K562 (cell line): ENCODE measurements at regions not wholly inside any gene's neighbourhood (a gene's known extent, or its start where the extent isn't known, plus 50 kb on each side); places are given as distances from the start of the nearest gene placed in this dataset.

Experiments
- ATAC-seq: fragments of 200-7000 bp; cut with Tn5 transposase; 3 replicates; pipeline ENCODE4 v1.9.1; 2020; ENCODE audit warnings: moderate library complexity
- BruUV-seq: library from RNA; stranded (reverse); fragments of 400-500 nt; replicated peaks from 2 replicates; lab custom pipeline; 2021; lab: Mats Ljungman, UMichigan
- CTCF ChIA-PET: fragments of 300-600 bp; formaldehyde crosslinking; extraction: SDS; loops from one replicate; lab custom pipeline; 2021; ENCODE audit warnings: low intra/inter-chr PET ratio; lab: Yijun Ruan, JAX
- POLR2A ChIA-PET: fragments of 300-600, 350-650 bp; sonication (Branson Sonifier 250); formaldehyde crosslinking; extraction: SDS; loops from one replicate; lab custom pipeline; 2021; ENCODE audit warnings: antibody characterized with exemption, inconsistent platforms; lab: Yijun Ruan, JAX
- DNase-seq, 4 experiments: peaks; one replicate each; pipeline versions ENCODE4 v3.0.0 to v3.0.0-alpha.2; 2011 to 2018; ENCODE audit warnings: low spot score in 3 of 4, mixed read lengths in 3 of 4; ENCODE audit errors: extremely low read depth in 1 of 4
- FAIRE-seq: peaks from 2 replicates; lab custom pipeline; 2011; peaks lifted over from hg19 to GRCh38; lab: Jason Lieb, UNC
- H2AFZ ChIP-seq: 2 replicates; pipeline ENCODE4 v1.6.0; 2011; ENCODE audit warnings: low read depth, low read length, control low read depth, inconsistent platforms
- H3K27ac ChIP-seq: fragments of 200-600 bp; 3 replicates; pipeline ENCODE4 v1.8.0; 2011; ENCODE audit warnings: low read depth, mild to moderate bottlenecking, control low read depth, inconsistent platforms, low read length, moderate library complexity, mixed read lengths; ENCODE audit errors: extremely low read depth
- H3K27me3 ChIP-seq, 2 experiments: fragments of 300-600 bp in 1 of 2; 2 replicates in 1 of 2; 3 replicates in 1 of 2; pipeline versions ENCODE4 v1.6.0 to v1.8.0; 2011; ENCODE audit warnings: inconsistent platforms in 2 of 2, low read length in 2 of 2, mild to moderate bottlenecking in 1 of 2, mixed read lengths in 1 of 2, moderate library complexity in 1 of 2; ENCODE audit not compliant: control insufficient read depth in 2 of 2, insufficient read depth in 2 of 2
- H3K36me3 ChIP-seq: fragments of 300-600 bp; 3 replicates; pipeline ENCODE4 v1.8.0; 2011; ENCODE audit warnings: mild to moderate bottlenecking, low read length, inconsistent platforms; ENCODE audit not compliant: control insufficient read depth, insufficient read depth
- H3K4me1 ChIP-seq, 2 experiments: fragments of 200-600 bp in 1 of 2; replicated peaks in 1 of 2; 2 replicates in 1 of 2; 3 replicates in 1 of 2; pipeline versions ENCODE4 v1.5.1 to v1.8.0; 2011; ENCODE audit warnings: inconsistent platforms in 2 of 2, low read length in 2 of 2, mild to moderate bottlenecking in 1 of 2, mixed read lengths in 1 of 2, moderate library complexity in 1 of 2; ENCODE audit not compliant: control insufficient read depth in 2 of 2, insufficient read depth in 2 of 2
- H3K4me2 ChIP-seq: 2 replicates; pipeline ENCODE4 v1.6.1; 2011; ENCODE audit warnings: low read length, control low read depth, inconsistent platforms, mixed read lengths; ENCODE audit not compliant: insufficient read depth
- H3K4me3 ChIP-seq: fragments of 200-600 bp; sonication (generic), shearing (Covaris generic); 2 replicates; pipeline ENCODE4 v1.5.1; 2016; ENCODE audit warnings: control low read depth, inconsistent platforms
- H3K79me2 ChIP-seq: fragments of 200-600 bp; 3 replicates; pipeline ENCODE4 v1.8.0; 2011; ENCODE audit warnings: low read length, inconsistent platforms; ENCODE audit not compliant: control insufficient read depth, insufficient read depth
- H3K9ac ChIP-seq, 2 experiments: 2 replicates each; pipeline versions ENCODE4 v1.6.0 to v1.6.1; 2011; ENCODE audit warnings: low read depth in 2 of 2, low read length in 2 of 2, control low read depth in 1 of 2, inconsistent platforms in 1 of 2, mild to moderate bottlenecking in 1 of 2, mixed read lengths in 1 of 2; ENCODE audit not compliant: insufficient read depth in 1 of 2
- H3K9me1 ChIP-seq: one replicate; pipeline ENCODE4 v1.6.0; 2011; ENCODE audit warnings: inconsistent platforms, mild to moderate bottlenecking, low read length, moderate library complexity; ENCODE audit not compliant: control insufficient read depth, insufficient read depth
- H3K9me3 ChIP-seq: replicated peaks from 2 replicates; pipeline ENCODE4 v1.5.1; 2011; ENCODE audit warnings: low read depth, low read length, inconsistent platforms; ENCODE audit not compliant: control insufficient read depth, insufficient read depth
- H4K20me1 ChIP-seq: replicated peaks from 2 replicates; pipeline ENCODE4 v1.6.1; 2011; ENCODE audit warnings: low read length, inconsistent platforms, mixed read lengths; ENCODE audit not compliant: control insufficient read depth, insufficient read depth
- ARID2 ChIP-seq: fragments of 450-650 bp; IDR thresholded peaks from 2 replicates; pipeline ENCODE4 v1.6.1; 2017; ENCODE audit warnings: antibody characterized with exemption, mild to moderate bottlenecking
- CC2D1A ChIP-seq: fragments of 450-650 bp; IDR thresholded peaks from 2 replicates; pipeline ENCODE4 v1.6.1; 2017; ENCODE audit warnings: mild to moderate bottlenecking
- PHB ChIP-seq: fragments of 250-450 bp; sonication (Bioruptor Pico); IDR thresholded peaks from 2 replicates; pipeline ENCODE4 v1.5.0; 2021
- ZEB2 ChIP-seq: fragments of 450-650 bp; IDR thresholded peaks from 2 replicates; pipeline ENCODE4 v1.6.1; 2016
- ZNF561 ChIP-seq: fragments of 450-650 bp; formaldehyde crosslinking; conservative IDR thresholded peaks from 2 replicates; pipeline ENCODE4 v1.4.0; 2020; ENCODE audit warnings: mild to moderate bottlenecking, moderate library complexity
- WGBS: fragments of 100-300 bp; shearing (Covaris generic); methylation state at CpG from one replicate; pipeline ENCODE4 v1.1.6; 2016; ENCODE audit warnings: low coverage, mixed read lengths; ENCODE audit not compliant: insufficient coverage; ENCODE audit errors: missing lambda C conversion rate; 5-methylcytosine and 5-hydroxymethylcytosine counted together
- in situ Hi-C: fragments of 300-500 bp; cut with MboI; formaldehyde crosslinking; loops from 4 replicates; pipeline ENCODE4 v1.15.0; 2018; ENCODE audit warnings: inconsistent platforms, mixed read lengths
- intact Hi-C: fragments of 100-400 bp; cut with micrococcal nuclease; formaldehyde crosslinking; loops from 2 replicates; pipeline ENCODE4 v1.14.2; 2022
- TF ChIP-seq, protein P1 (sequence below): fragments of 250-450 bp; sonication (Bioruptor Pico); IDR thresholded peaks from 2 replicates; pipeline ENCODE4 v1.6.1; 2021; ENCODE audit warnings: mild to moderate bottlenecking
- TF ChIP-seq, protein P2 (sequence below): fragments of 450-650 bp; IDR thresholded peaks from 2 replicates; pipeline ENCODE4 v1.6.1; 2017; ENCODE audit warnings: antibody characterized with exemption, mild to moderate bottlenecking

DNA sequence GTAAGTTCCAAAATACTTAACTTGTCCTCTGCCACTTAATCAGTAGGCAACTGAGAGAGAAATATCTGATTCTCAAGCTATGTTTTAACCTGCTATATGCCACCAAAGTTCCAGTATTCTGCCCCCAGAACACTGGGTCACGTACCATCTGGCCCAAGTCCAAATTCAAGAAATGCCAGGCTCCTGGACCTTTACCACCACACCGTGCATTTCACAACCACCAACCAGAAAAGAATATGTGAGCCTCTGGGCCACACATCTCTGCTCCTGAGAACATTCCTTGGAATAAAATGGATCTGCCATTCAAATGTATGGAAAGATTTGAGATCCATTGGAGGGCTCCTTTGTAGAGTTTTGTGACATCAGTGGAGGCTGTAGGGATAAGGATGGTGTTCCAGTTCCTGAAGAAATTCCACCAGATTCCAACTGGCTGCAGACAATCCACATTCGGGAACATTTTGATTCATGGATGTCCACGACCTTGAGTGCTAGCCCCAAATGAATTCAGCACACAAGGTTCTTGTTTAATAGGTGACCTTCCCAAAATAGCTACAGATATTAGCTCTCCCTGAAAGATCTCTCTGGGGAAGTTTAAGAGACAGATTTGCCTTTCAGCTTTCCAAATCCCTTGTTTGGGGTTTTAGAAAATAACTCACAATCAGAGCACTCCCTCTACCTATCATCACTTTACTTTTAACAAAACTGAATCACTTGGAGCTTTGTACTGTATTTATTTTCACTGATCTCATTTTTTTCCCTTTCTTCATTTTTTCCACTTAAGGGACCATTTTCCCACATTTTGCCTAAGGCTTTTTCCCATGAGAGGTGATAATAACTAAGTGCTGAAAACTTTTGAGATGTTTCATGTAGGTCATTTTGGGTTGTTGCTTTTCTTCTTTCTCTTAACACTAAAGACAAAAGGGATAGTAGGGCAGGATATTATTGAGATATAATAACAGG is 128.4 kb upstream of the ZC3H11B start:
- Histone ChIP-seq H3K79me2 (no peaks in the 10 kb centered on the region), H3K4me1 (no peaks in the 10 kb centered on the region), H3K9me3 (no peaks in the 10 kb centered on the region), H3K4me2 (no peak overlapping the region), H3K27me3 (no peaks in the 10 kb centered on the region), H3K9ac (no peak overlapping the region), H3K36me3 (no peaks in the 10 kb centered on the region), H4K20me1 (no peaks in the 10 kb centered on the region), H3K9me1 (no peaks in the 10 kb centered on the region), H2AFZ (no peak overlapping the region), H3K4me3 (no peak overlapping the region), H3K27ac (no peak overlapping the region)
- FAIRE-seq (no peak), ATAC-seq (no peak), DNase-seq (no peak)
- in situ Hi-C loops: no loop called here
- ChIA-PET CTCF (no interaction called here), POLR2A (interaction anchor here (0.7 to 1.5 kb wide), 4 partner anchors 8 to 68 kb away, joined by 3 to 4 read pairs (median 4); no protein-coding TSS in a partner anchor)
- no TSS peak for BruUV-seq
- 0% methylated on average over 4 of the region's 4 CpGs for WGBS
- intact Hi-C loops: no loop called here
- TF ChIP-seq ARID2 (no peak), CC2D1A (no peak), PHB (no peak), ZNF561 (no peak), ZEB2 (no peak)
- TF ChIP-seq, protein P1, sequence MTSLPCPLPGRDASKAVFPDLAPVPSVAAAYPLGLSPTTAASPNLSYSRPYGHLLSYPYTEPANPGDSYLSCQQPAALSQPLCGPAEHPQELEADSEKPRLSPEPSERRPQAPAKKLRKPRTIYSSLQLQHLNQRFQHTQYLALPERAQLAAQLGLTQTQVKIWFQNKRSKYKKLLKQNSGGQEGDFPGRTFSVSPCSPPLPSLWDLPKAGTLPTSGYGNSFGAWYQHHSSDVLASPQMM (CRISPR knock-in tag): no peak
- TF ChIP-seq, protein P2, sequence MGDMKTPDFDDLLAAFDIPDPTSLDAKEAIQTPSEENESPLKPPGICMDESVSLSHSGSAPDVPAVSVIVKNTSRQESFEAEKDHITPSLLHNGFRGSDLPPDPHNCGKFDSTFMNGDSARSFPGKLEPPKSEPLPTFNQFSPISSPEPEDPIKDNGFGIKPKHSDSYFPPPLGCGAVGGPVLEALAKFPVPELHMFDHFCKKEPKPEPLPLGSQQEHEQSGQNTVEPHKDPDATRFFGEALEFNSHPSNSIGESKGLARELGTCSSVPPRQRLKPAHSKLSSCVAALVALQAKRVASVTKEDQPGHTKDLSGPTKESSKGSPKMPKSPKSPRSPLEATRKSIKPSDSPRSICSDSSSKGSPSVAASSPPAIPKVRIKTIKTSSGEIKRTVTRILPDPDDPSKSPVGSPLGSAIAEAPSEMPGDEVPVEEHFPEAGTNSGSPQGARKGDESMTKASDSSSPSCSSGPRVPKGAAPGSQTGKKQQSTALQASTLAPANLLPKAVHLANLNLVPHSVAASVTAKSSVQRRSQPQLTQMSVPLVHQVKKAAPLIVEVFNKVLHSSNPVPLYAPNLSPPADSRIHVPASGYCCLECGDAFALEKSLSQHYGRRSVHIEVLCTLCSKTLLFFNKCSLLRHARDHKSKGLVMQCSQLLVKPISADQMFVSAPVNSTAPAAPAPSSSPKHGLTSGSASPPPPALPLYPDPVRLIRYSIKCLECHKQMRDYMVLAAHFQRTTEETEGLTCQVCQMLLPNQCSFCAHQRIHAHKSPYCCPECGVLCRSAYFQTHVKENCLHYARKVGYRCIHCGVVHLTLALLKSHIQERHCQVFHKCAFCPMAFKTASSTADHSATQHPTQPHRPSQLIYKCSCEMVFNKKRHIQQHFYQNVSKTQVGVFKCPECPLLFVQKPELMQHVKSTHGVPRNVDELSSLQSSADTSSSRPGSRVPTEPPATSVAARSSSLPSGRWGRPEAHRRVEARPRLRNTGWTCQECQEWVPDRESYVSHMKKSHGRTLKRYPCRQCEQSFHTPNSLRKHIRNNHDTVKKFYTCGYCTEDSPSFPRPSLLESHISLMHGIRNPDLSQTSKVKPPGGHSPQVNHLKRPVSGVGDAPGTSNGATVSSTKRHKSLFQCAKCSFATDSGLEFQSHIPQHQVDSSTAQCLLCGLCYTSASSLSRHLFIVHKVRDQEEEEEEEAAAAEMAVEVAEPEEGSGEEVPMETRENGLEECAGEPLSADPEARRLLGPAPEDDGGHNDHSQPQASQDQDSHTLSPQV: no peak
